HEK293T (cell line): ENCODE measurements at regions not wholly inside any gene's neighbourhood (a gene's known extent, or its start where the extent isn't known, plus 50 kb on each side); places are given as distances from the start of the nearest gene placed in this dataset.

Experiments used
- CTCF ChIA-PET: fragments of 350-600 bp; formaldehyde crosslinking; extraction: SDS; loops from one replicate; lab custom pipeline; 2021; ENCODE audit warnings: antibody characterized with exemption, inconsistent platforms; lab: Yijun Ruan, JAX
- POLR2A ChIA-PET: fragments of 350-600 bp; formaldehyde crosslinking; extraction: SDS; loops from one replicate; lab custom pipeline; 2020; ENCODE audit warnings: antibody characterized with exemption, inconsistent platforms; lab: Yijun Ruan, JAX
- DNase-seq: peaks from one replicate; pipeline ENCODE4 v3.0.0; 2012; ENCODE audit warnings: mixed read lengths; ENCODE audit errors: extremely low spot score
- ARNT ChIP-seq: fragments of 450-650 bp; IDR thresholded peaks from 2 replicates; pipeline ENCODE4 v1.6.1; 2017; ENCODE audit warnings: mild to moderate bottlenecking
- BHLHE40 ChIP-seq: fragments of 450-650 bp; IDR thresholded peaks from 2 replicates; pipeline ENCODE4 v1.6.1; 2016; ENCODE audit warnings: mild to moderate bottlenecking, moderate library complexity, borderline replicate concordance
- CTBP1 ChIP-seq: fragments of 450-650 bp; IDR thresholded peaks from 2 replicates; pipeline ENCODE4 v1.6.1; 2016; ENCODE audit warnings: borderline replicate concordance
- ELF4 ChIP-seq: fragments of 450-650 bp; IDR thresholded peaks from 2 replicates; pipeline ENCODE4 v1.6.1; 2017; ENCODE audit warnings: antibody characterized with exemption
- FOXA1 ChIP-seq: fragments of 450-650 bp; IDR thresholded peaks from 2 replicates; pipeline ENCODE4 v1.6.1; 2016; ENCODE audit warnings: mild to moderate bottlenecking
- FOXK2 ChIP-seq: fragments of 450-650 bp; IDR thresholded peaks from 2 replicates; pipeline ENCODE4 v1.6.1; 2016; ENCODE audit warnings: mild to moderate bottlenecking
- FOXM1 ChIP-seq: fragments of 450-650 bp; IDR thresholded peaks from 2 replicates; pipeline ENCODE4 v1.6.1; 2017; ENCODE audit warnings: mild to moderate bottlenecking, borderline replicate concordance
- HDGF ChIP-seq: fragments of 450-650 bp; IDR thresholded peaks from 2 replicates; pipeline ENCODE4 v1.6.1; 2017; ENCODE audit warnings: antibody characterized with exemption, borderline replicate concordance
- L3MBTL2 ChIP-seq: fragments of 450-650 bp; conservative IDR thresholded peaks from 2 replicates; pipeline ENCODE4 v1.6.1; 2016; ENCODE audit warnings: mild to moderate bottlenecking
- LEF1 ChIP-seq: fragments of 450-650 bp; IDR thresholded peaks from 2 replicates; pipeline ENCODE4 v1.6.1; 2017; ENCODE audit warnings: mild to moderate bottlenecking, borderline replicate concordance
- NFRKB ChIP-seq: fragments of 450-650 bp; IDR thresholded peaks from 2 replicates; pipeline ENCODE4 v1.6.1; 2016; ENCODE audit warnings: mild to moderate bottlenecking, moderate library complexity
- SP1 ChIP-seq: fragments of 450-650 bp; IDR thresholded peaks from 2 replicates; pipeline ENCODE4 v1.6.1; 2017
- SUZ12 ChIP-seq: fragments of 450-650 bp; IDR thresholded peaks from 2 replicates; pipeline ENCODE4 v1.6.1; 2016; ENCODE audit warnings: mild to moderate bottlenecking
- TARDBP ChIP-seq: fragments of 450-650 bp; IDR thresholded peaks from 2 replicates; pipeline ENCODE4 v1.6.1; 2016
- ZNF384 ChIP-seq: fragments of 450-650 bp; IDR thresholded peaks from 2 replicates; pipeline ENCODE4 v1.6.1; 2016
- TF ChIP-seq, protein P1 (sequence below): fragments of 450-650 bp; IDR thresholded peaks from 2 replicates; pipeline ENCODE4 v1.6.1; 2016

- POLR2A ChIA-PET = no interaction called here
- no peak for DNase-seq
- TF ChIP-seq ZNF384 (no peak), L3MBTL2 (no peak), ELF4 (no peak)
- CTCF ChIA-PET = no interaction called here
These were observed 131.2 kb upstream of the KIT start for GRCh38 chr4:54526560-54526959.

DNA sequence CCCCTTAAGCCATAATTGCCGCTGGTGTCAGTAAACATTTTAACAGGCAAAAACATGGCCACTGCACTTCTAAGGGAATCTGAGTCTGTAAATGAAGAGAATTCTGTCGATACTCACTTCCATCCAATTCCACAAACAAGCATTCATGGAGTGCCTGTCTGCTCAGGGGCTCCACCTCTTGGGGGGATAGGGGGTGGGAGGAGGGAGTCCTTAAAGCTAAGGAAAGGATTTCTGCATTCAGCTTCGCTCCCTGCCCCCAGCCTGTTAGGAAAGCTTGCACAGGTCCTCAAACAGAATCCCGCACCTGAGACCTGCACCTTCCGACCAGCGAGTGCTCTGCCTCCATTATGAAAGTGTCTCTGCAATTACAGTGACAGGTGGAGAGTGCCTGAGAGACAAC lies 130.2 kb upstream of the KIT start:
- ChIA-PET CTCF (no interaction called here), POLR2A (no interaction called here)
- no peak for DNase-seq
- TF ChIP-seq TARDBP (no peak), FOXK2 (no peak)

GRCh38 chr4:54539500-54540029 lies 118.2 kb upstream of the KIT start:
- no peak for TF ChIP-seq L3MBTL2
- no peak for TF ChIP-seq FOXM1
- no peak for TF ChIP-seq TARDBP
- no peak for TF ChIP-seq CTBP1
- no peak for TF ChIP-seq FOXK2
- TF ChIP-seq NFRKB = no peak
- no peak for TF ChIP-seq ELF4
- no peak for TF ChIP-seq SUZ12
- TF ChIP-seq ARNT = no peak
- TF ChIP-seq LEF1 = no peak
- TF ChIP-seq, protein P1, sequence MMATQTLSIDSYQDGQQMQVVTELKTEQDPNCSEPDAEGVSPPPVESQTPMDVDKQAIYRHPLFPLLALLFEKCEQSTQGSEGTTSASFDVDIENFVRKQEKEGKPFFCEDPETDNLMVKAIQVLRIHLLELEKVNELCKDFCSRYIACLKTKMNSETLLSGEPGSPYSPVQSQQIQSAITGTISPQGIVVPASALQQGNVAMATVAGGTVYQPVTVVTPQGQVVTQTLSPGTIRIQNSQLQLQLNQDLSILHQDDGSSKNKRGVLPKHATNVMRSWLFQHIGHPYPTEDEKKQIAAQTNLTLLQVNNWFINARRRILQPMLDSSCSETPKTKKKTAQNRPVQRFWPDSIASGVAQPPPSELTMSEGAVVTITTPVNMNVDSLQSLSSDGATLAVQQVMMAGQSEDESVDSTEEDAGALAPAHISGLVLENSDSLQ = no peak
- no peak for TF ChIP-seq HDGF
- CTCF ChIA-PET = interaction anchor here (1.2 kb wide), 1 partner anchor 423 kb away, joined by 3 read pairs; no protein-coding TSS in a partner anchor
- DNase-seq = peak; percentile 66
- POLR2A ChIA-PET = interaction anchor here (1.2 kb wide), 1 partner anchor 119 kb away, joined by 4 read pairs; no protein-coding TSS in a partner anchor

DNA sequence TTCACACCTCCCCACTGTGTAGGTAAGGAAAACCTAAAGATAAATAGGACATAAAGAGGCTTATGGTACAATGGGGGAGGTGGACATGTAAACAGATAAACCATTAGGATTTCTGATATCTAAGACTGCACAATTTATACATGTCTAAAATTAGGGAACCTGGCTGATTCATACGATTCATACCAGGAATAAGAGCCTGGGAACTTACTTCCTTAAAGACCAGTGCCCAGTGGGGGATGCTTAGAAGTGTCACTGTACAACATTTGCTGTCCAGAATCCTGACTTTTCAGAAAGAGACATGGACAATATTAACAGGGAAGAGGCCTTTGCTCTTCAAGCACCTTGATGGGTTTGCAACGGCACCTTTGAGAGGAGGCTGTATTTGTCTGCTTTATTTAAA lies 116.8 kb upstream of the KIT start:
- CTCF ChIA-PET = no interaction called here
- TF ChIP-seq ELF4 = no peak
- no peak for TF ChIP-seq ZNF384
- no peak for TF ChIP-seq FOXM1
- TF ChIP-seq HDGF = no peak
- no peak for TF ChIP-seq ARNT
- no peak for TF ChIP-seq FOXK2
- no peak for TF ChIP-seq CTBP1
- TF ChIP-seq, protein P1 = no peak
- no peak for TF ChIP-seq TARDBP
- TF ChIP-seq SUZ12 = no peak
- TF ChIP-seq SP1 = no peak
- TF ChIP-seq LEF1 = no peak
- no peak for TF ChIP-seq BHLHE40
- no peak for TF ChIP-seq FOXA1
- no peak for TF ChIP-seq NFRKB
- TF ChIP-seq L3MBTL2 = no peak
- POLR2A ChIA-PET = no interaction called here
- no peak for DNase-seq

GRCh38 chr4:54541426-54542118 lies 116.2 kb upstream of the KIT start:
- TF ChIP-seq BHLHE40 (no peak), CTBP1 (no peak), ZNF384 (no peak), FOXA1 (no peak), SUZ12 (no peak), ARNT (no peak), TARDBP (no peak), FOXK2 (no peak), HDGF (no peak), SP1 (no peak), LEF1 (no peak), FOXM1 (no peak), NFRKB (no peak), L3MBTL2 (no peak), ELF4 (no peak)
- TF ChIP-seq, protein P1 = no peak
- CTCF ChIA-PET = no interaction called here

DNA sequence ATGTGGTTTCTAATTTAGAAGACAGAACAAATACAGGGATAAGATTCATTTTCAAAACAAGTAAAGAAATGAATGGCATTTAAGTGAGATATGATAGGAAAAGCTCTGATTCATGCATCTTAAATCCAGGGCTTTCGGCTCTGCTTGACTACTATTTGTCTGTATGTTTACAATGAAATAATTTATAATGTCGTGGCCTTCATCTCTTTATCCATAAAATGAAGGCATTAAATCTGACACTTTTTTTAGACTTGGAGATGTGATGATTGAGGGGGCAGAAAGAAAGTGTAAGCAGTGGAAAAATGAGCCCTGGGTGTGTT lies 115.7 kb upstream of the KIT start:
- no peak for DNase-seq
- CTCF ChIA-PET = no interaction called here
- POLR2A ChIA-PET = no interaction called here
- TF ChIP-seq SUZ12 (no peak), LEF1 (no peak), FOXK2 (no peak), FOXM1 (no peak), BHLHE40 (no peak)

More at GRCh38 chr4:54541426-54542118, 116.2 kb upstream of the KIT start:
- no peak for DNase-seq
- POLR2A ChIA-PET = no interaction called here
